ENCODE measurements at regions not wholly inside any gene's neighbourhood (a gene's known extent, or its start where the extent isn't known, plus 50 kb on each side); places are given as distances from the start of the nearest gene placed in this dataset.

- no peak overlapping the region for H3K27ac Mint-ChIP-seq
- POLR2A ChIA-PET = no interaction called here
Observed at GRCh38 chr3:176712191-176712590, 485.1 kb downstream of the TBL1XR1 start.

DNA sequence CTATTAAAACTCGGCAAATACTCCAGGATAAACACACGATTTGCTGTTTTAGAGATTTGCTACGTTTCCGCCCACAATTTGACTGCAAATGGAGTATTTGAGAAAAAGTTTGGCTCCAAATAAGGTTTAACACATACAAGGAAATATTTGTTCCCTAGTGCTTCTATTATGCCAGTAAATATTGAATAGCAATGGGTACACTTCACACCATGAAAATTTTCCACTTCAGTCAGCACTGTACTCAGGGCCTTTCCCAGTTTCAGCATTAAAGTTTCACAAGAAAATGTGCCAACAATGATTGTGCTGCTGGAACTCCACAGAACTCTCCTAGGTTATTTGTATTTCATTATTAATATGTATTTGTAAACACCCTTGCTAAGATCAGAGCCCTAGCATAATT is 498.0 kb downstream of the TBL1XR1 start:
- Mint-ChIP-seq H3K9me3 (peaks cover 0 to 5% (median 0%) of the 10 kb centered on the region in 11 donors), H3K27ac (no peak overlapping the region)

More at GRCh38 chr3:176712191-176712590, 485.1 kb downstream of the TBL1XR1 start:
- ATAC-seq (no peak), DNase-seq (no peak)
- no peaks in the 10 kb centered on the region for H3K36me3 Mint-ChIP-seq
- CTCF ChIA-PET = no interaction called here
- H3K9me3 Mint-ChIP-seq = peaks cover 0 to 10% (median 0%) of the 10 kb centered on the region in 11 donors
- Histone ChIP-seq H3K4me3 (ENCODE audit: low read length) (no peak overlapping the region), H3K27me3 (ENCODE audit: control insufficient read depth in 2 of 2, insufficient read depth in 2 of 2, low read length in 2 of 2) (no peaks in the 10 kb centered on the region), H3K9me3 (ENCODE audit: control insufficient read depth in 2 of 3, low read length in 3 of 3) (no peaks in the 10 kb centered on the region), H3K4me1 (ENCODE audit: control insufficient read depth in 2 of 2, insufficient read depth in 2 of 2, low read length in 2 of 2) (no peaks in the 10 kb centered on the region), H3K36me3 (ENCODE audit: control insufficient read depth in 2 of 3, insufficient read depth in 3 of 3, low read length in 3 of 3) (no peaks in the 10 kb centered on the region), H3K27ac (ENCODE audit: low read depth, low read length) (no peak overlapping the region)
- H3K4me3 Mint-ChIP-seq = no peak overlapping the region
- no peaks in the 10 kb centered on the region for H3K4me1 Mint-ChIP-seq
- intact Hi-C loops (cut with micrococcal nuclease) = no loop called here
- peaks cover 0 to 7% (median 0%) of the 10 kb centered on the region in 5 donors for H3K27me3 Mint-ChIP-seq

DNA sequence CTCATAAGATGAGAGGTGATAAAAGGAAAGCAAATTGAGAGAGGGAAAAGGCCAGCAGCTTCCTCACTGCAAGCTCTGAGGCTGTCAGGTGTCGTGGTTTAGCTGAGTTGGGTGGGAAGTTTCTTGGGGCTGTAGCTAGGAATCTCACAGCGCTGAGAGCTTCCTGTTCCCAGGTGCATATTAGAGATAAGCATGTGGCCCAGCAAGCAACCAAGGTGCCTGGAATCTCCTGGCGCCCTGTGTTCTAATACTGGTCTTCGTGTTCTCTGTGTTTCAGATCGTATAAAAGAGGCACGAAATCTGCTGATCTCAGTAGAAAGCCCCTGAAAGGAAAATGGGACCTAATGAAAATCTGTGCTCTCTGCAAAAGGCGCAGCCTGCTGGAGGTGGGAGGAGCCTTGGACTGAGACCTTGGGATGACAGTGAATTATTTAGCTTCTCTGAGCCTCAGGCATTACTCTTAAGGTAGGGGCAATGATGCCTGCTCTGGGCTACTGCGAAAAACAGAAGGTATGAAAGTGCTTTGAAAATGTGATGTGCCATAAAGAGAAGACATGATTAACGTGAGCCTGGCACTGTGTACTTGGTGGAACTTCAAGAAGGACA is 499.9 kb downstream of the TBL1XR1 start:
- Histone ChIP-seq H3K27me3 (ENCODE audit: control insufficient read depth in 2 of 2, insufficient read depth in 2 of 2, low read length in 2 of 2) (no peaks in the 10 kb centered on the region), H3K9me3 (ENCODE audit: control insufficient read depth in 2 of 3, low read length in 3 of 3) (no peaks in the 10 kb centered on the region), H3K36me3 (ENCODE audit: control insufficient read depth in 2 of 3, insufficient read depth in 3 of 3, low read length in 3 of 3) (no peaks in the 10 kb centered on the region), H3K4me3 (ENCODE audit: low read length) (no peak overlapping the region), H3K27ac (ENCODE audit: low read depth, low read length) (no peak overlapping the region), H3K4me1 (ENCODE audit: control insufficient read depth in 2 of 2, insufficient read depth in 2 of 2, low read length in 2 of 2) (no peaks in the 10 kb centered on the region)
- CTCF ChIA-PET = no interaction called here
- DNase-seq = no peak
- Mint-ChIP-seq H3K36me3 (no peaks in the 10 kb centered on the region), H3K9me3 (no peaks in the 10 kb centered on the region), H3K27me3 (peaks cover 0 to 16% (median 4%) of the 10 kb centered on the region in 5 donors), H3K4me1 (no peaks in the 10 kb centered on the region), H3K27ac (no peak overlapping the region), H3K4me3 (no peak overlapping the region)
- ATAC-seq = no peak
- POLR2A ChIA-PET = no interaction called here
- intact Hi-C loops (cut with micrococcal nuclease) = no loop called here

More for the DNA sequence above, 498.0 kb downstream of the TBL1XR1 start:
- Histone ChIP-seq H3K9me3 (ENCODE audit: control insufficient read depth in 2 of 3, low read length in 3 of 3) (no peaks in the 10 kb centered on the region), H3K4me1 (ENCODE audit: control insufficient read depth in 2 of 2, insufficient read depth in 2 of 2, low read length in 2 of 2) (no peaks in the 10 kb centered on the region), H3K27ac (ENCODE audit: low read depth, low read length) (no peak overlapping the region), H3K27me3 (ENCODE audit: control insufficient read depth in 2 of 2, insufficient read depth in 2 of 2, low read length in 2 of 2) (no peaks in the 10 kb centered on the region), H3K36me3 (ENCODE audit: control insufficient read depth in 2 of 3, insufficient read depth in 3 of 3, low read length in 3 of 3) (no peaks in the 10 kb centered on the region), H3K4me3 (ENCODE audit: low read length) (no peak overlapping the region)
- ATAC-seq (no peak), DNase-seq (no peak)
- intact Hi-C loops (cut with micrococcal nuclease) = no loop called here
- POLR2A ChIA-PET = no interaction called here
- no peaks in the 10 kb centered on the region for H3K4me1 Mint-ChIP-seq
- peaks cover 0 to 19% (median 4%) of the 10 kb centered on the region in 5 donors for H3K27me3 Mint-ChIP-seq
- no peaks in the 10 kb centered on the region for H3K36me3 Mint-ChIP-seq
- CTCF ChIA-PET = no interaction called here
- H3K4me3 Mint-ChIP-seq = no peak overlapping the region

DNA sequence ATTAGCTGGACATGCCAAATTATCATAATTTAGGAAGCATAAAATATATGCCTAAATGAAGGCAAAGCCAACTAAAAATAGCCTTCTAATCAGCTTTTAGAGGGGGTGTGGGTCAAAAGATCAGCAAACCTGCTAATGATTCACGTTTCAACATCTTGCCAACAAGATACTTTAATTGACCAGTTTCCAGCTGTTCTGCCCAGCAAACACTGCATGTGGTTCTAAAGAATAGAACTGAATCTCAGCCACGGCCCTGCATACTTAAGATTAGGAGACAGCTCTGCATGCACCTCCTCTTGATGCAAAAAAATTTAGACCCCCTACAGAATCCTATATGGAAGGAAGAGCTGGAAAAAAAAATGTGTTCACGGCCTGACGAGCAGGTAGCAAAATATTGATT is 500.5 kb downstream of the TBL1XR1 start:
- Histone ChIP-seq H3K9me3 (ENCODE audit: control insufficient read depth in 2 of 3, low read length in 3 of 3) (no peaks in the 10 kb centered on the region), H3K36me3 (ENCODE audit: control insufficient read depth in 2 of 3, insufficient read depth in 3 of 3, low read length in 3 of 3) (no peaks in the 10 kb centered on the region), H3K4me1 (ENCODE audit: control insufficient read depth in 2 of 2, insufficient read depth in 2 of 2, low read length in 2 of 2) (no peaks in the 10 kb centered on the region), H3K27ac (ENCODE audit: low read depth, low read length) (no peak overlapping the region), H3K27me3 (ENCODE audit: control insufficient read depth in 2 of 2, insufficient read depth in 2 of 2, low read length in 2 of 2) (no peaks in the 10 kb centered on the region), H3K4me3 (ENCODE audit: low read length) (no peak overlapping the region)
- H3K9me3 Mint-ChIP-seq = no peaks in the 10 kb centered on the region
- DNase-seq (no peak), ATAC-seq (no peak)
- ChIA-PET CTCF (no interaction called here), POLR2A (no interaction called here)
- H3K4me3 Mint-ChIP-seq = no peak overlapping the region
- H3K27me3 Mint-ChIP-seq = peaks cover 0 to 18% (median 4%) of the 10 kb centered on the region in 5 donors
- intact Hi-C loops (cut with micrococcal nuclease) = no loop called here
- no peaks in the 10 kb centered on the region for H3K36me3 Mint-ChIP-seq
- H3K4me1 Mint-ChIP-seq = no peaks in the 10 kb centered on the region
- H3K27ac Mint-ChIP-seq = no peak overlapping the region

- no peaks in the 10 kb centered on the region for H3K9me3 ChIP-seq (ENCODE audit: control insufficient read depth in 2 of 3, low read length in 3 of 3)
- Mint-ChIP-seq H3K4me3 (no peak overlapping the region), H3K27me3 (peaks cover 0 to 15% (median 3%) of the 10 kb centered on the region in 5 donors), H3K27ac (no peak overlapping the region), H3K4me1 (no peaks in the 10 kb centered on the region), H3K9me3 (peaks cover 0 to 2% (median 0%) of the 10 kb centered on the region in 11 donors), H3K36me3 (no peaks in the 10 kb centered on the region)
- no peaks in the 10 kb centered on the region for H3K36me3 ChIP-seq (ENCODE audit: control insufficient read depth in 2 of 3, insufficient read depth in 3 of 3, low read length in 3 of 3)
- H3K4me1 ChIP-seq (ENCODE audit: control insufficient read depth in 2 of 2, insufficient read depth in 2 of 2, low read length in 2 of 2) = no peaks in the 10 kb centered on the region
- H3K27me3 ChIP-seq (ENCODE audit: control insufficient read depth in 2 of 2, insufficient read depth in 2 of 2, low read length in 2 of 2) = no peaks in the 10 kb centered on the region
- ATAC-seq = no peak
- ChIA-PET CTCF (no interaction called here), POLR2A (no interaction called here)
- no peak for DNase-seq
- no peak overlapping the region for H3K4me3 ChIP-seq (ENCODE audit: low read length)
- H3K27ac ChIP-seq (ENCODE audit: low read depth, low read length) = no peak overlapping the region
- intact Hi-C loops (cut with micrococcal nuclease) = no loop called here
Observed at GRCh38 chr3:176692966-176693785, 504.1 kb downstream of the TBL1XR1 start.

- Histone ChIP-seq H3K4me3 (ENCODE audit: low read length) (no peak overlapping the region), H3K27ac (ENCODE audit: low read depth, low read length) (no peak overlapping the region), H3K4me1 (ENCODE audit: control insufficient read depth in 2 of 2, insufficient read depth in 2 of 2, low read length in 2 of 2) (no peaks in the 10 kb centered on the region), H3K36me3 (ENCODE audit: control insufficient read depth in 2 of 3, insufficient read depth in 3 of 3, low read length in 3 of 3) (no peaks in the 10 kb centered on the region), H3K9me3 (ENCODE audit: control insufficient read depth in 2 of 3, low read length in 3 of 3) (no peaks in the 10 kb centered on the region), H3K27me3 (ENCODE audit: control insufficient read depth in 2 of 2, insufficient read depth in 2 of 2, low read length in 2 of 2) (no peaks in the 10 kb centered on the region)
- H3K9me3 Mint-ChIP-seq = peaks cover 0 to 2% (median 0%) of the 10 kb centered on the region in 11 donors
- DNase-seq (no peak), ATAC-seq (no peak)
- no peak overlapping the region for H3K4me3 Mint-ChIP-seq
- H3K27me3 Mint-ChIP-seq = peaks cover 0 to 13% (median 3%) of the 10 kb centered on the region in 5 donors
- H3K4me1 Mint-ChIP-seq = no peaks in the 10 kb centered on the region
- no peaks in the 10 kb centered on the region for H3K36me3 Mint-ChIP-seq
- CTCF ChIA-PET = no interaction called here
- POLR2A ChIA-PET = no interaction called here
- intact Hi-C loops (cut with micrococcal nuclease) = no loop called here
- no peak overlapping the region for H3K27ac Mint-ChIP-seq
Observed at GRCh38 chr3:176692199-176692965, 504.9 kb downstream of the TBL1XR1 start.
